Uterus (tissue), 2 donors: ENCODE measurements at regions not wholly inside any gene's neighbourhood (a gene's known extent, or its start where the extent isn't known, plus 50 kb on each side); places are given as distances from the start of the nearest gene placed in this dataset.

Experiments used
- POLR2A ChIP-seq, 2 donors: fragments of 450-650 bp; IDR thresholded peaks; one replicate each; pipeline ENCODE4 v1.6.1; 2016; ENCODE audit warnings: antibody characterized with exemption in 2 of 2, mild to moderate bottlenecking in 1 of 2, moderate library complexity in 1 of 2
- TF ChIP-seq, protein P1 (sequence below), 4 experiments: fragments of 200-600 bp in 2 of 4; fragments of 450-650 bp in 2 of 4; sonication (generic) in 2 of 4; IDR thresholded peaks; one replicate each; pipeline ENCODE4 v1.5.1; 2016 to 2019; ENCODE audit warnings: antibody characterized with exemption in 4 of 4, mild to moderate bottlenecking in 2 of 4, moderate library complexity in 1 of 4

DNA sequence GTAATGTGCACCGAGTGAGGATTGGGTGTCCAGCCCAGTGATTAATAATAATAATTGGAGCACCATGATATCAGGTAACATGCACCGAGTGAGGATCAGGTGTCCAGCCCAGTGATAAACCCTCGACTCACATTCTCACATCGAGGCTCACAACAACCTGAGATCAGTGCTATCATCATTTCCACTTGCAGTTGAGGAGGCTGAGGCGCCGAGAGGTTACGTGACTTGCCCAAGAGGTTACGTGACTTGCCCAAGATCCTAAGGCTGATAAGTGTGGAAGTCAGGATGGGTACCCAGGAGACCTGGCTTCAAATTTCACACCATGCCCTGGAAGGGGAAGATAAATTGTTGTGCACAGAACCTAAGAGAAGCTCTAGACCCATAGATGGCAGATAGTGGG, 189.4 kb downstream of the MED10 start:
- TF ChIP-seq, protein P1, sequence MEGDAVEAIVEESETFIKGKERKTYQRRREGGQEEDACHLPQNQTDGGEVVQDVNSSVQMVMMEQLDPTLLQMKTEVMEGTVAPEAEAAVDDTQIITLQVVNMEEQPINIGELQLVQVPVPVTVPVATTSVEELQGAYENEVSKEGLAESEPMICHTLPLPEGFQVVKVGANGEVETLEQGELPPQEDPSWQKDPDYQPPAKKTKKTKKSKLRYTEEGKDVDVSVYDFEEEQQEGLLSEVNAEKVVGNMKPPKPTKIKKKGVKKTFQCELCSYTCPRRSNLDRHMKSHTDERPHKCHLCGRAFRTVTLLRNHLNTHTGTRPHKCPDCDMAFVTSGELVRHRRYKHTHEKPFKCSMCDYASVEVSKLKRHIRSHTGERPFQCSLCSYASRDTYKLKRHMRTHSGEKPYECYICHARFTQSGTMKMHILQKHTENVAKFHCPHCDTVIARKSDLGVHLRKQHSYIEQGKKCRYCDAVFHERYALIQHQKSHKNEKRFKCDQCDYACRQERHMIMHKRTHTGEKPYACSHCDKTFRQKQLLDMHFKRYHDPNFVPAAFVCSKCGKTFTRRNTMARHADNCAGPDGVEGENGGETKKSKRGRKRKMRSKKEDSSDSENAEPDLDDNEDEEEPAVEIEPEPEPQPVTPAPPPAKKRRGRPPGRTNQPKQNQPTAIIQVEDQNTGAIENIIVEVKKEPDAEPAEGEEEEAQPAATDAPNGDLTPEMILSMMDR (IDR thresholded peaks at IDR 0.05), result no peak
- no peak for TF ChIP-seq POLR2A (IDR thresholded peaks at IDR 0.05)
